Ovary (tissue), 7 donors: ENCODE measurements at regions not wholly inside any gene's neighbourhood (a gene's known extent, or its start where the extent isn't known, plus 50 kb on each side); places are given as distances from the start of the nearest gene placed in this dataset.

Experiments
- DNase-seq, 5 donors: peaks; one replicate each; pipeline ENCODE4 v3.0.0-alpha.2; 2019 to 2020
- H3K27ac ChIP-seq, 2 donors: fragments of 200-600 bp; one replicate each; pipeline versions ENCODE4 v1.5.1 to v1.8.0; 2019 to 2022
- H3K27me3 ChIP-seq: fragments of 200-600 bp; one replicate; pipeline ENCODE4 v1.8.0; 2022
- H3K36me3 ChIP-seq: fragments of 200-600 bp; sonication (generic); one replicate; pipeline ENCODE4 v1.5.1; 2019
- H3K4me1 ChIP-seq: one replicate; pipeline ENCODE4 v1.8.1; 2013; ENCODE audit warnings: mild to moderate bottlenecking, moderate library complexity; ENCODE audit not compliant: insufficient read depth
- H3K4me3 ChIP-seq: fragments of 200-600 bp; sonication (generic); one replicate; pipeline ENCODE4 v1.5.1; 2017
- H3K9me3 ChIP-seq, 2 donors: fragments of 200-600 bp in 1 of 2; sonication (generic) in 1 of 2; one replicate each; pipeline versions ENCODE4 v1.5.1 to v1.8.1; 2013 to 2019; ENCODE audit warnings: mild to moderate bottlenecking in 1 of 2, moderate library complexity in 1 of 2
- CTCF ChIP-seq, 3 donors: fragments of 450-650 bp in 2 of 3; fragments of 200-600 bp in 1 of 3; IDR thresholded peaks; one replicate each; pipeline versions ENCODE4 v1.5.1 to v1.8.0; 2016 to 2022; ENCODE audit warnings: antibody characterized with exemption in 3 of 3, mild to moderate bottlenecking in 1 of 3
- EP300 ChIP-seq: sonication (generic); formaldehyde crosslinking; IDR thresholded peaks from one replicate; pipeline ENCODE4 v1.6.1; 2017; ENCODE audit warnings: antibody characterized with exemption
- POLR2A ChIP-seq: fragments of 450-650 bp; IDR thresholded peaks from one replicate; pipeline ENCODE4 v1.6.1; 2017; ENCODE audit warnings: antibody characterized with exemption, mild to moderate bottlenecking, moderate library complexity
- WGBS, 3 donors: extraction: QIAGEN DNeasy Blood & Tissue Kit in 1 of 3; methylation state at CpG; one replicate each; pipeline versions ENCODE4 v1.1.5 to v1.1.7; 2013 to 2017; 5-methylcytosine and 5-hydroxymethylcytosine counted together
- intact Hi-C, 4 donors: fragments of 100-400 bp; cut with DNase I; formaldehyde crosslinking; loops; one replicate each; pipeline versions ENCODE4 v1.11.0 to v1.15.1; 2022 to 2023
- donor health status: DM: no; HTN: no; CAD: no; lungs with moderate emphysema.
- donor health status: DM: no; HTN: no; CAD: no.
- donor health status: Bipolar disorder and iron deficiency.
- donor health status: DM: no; HTN: no; CAD: no.
- donor health status: DM: yes; HTN: yes; CAD: no.

DNA sequence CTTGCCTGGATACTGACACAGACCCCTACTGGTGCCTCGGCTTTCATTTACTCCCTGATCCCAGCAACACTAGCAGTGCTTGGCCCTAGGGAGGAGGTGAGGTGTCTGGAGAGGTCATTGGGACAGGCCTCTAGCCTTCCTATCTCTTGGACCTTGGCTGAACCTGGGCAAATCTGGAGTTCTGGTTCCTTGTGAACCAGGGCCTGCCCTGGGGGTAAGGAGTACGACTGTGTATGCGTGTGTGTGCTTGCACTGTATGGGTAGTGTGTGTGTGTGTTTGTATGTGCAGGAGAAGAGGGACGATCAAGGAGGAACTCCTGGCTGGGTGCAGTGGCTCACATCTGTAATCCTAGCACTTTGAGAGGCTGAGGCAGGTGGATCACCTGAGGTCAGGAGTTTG, 252.7 kb upstream of the CSF3R start:
- Histone ChIP-seq H3K27ac (no peak overlapping the region), H3K36me3 (no peaks in the 10 kb centered on the region), H3K9me3 (no peaks in the 10 kb centered on the region), H3K4me1 (no peaks in the 10 kb centered on the region), H3K27me3 (no peaks in the 10 kb centered on the region), H3K4me3 (no peak overlapping the region)
- 78 to 92% (median 85%) methylated on average over 4 of the region's 4 CpGs for WGBS, 3 donors
- intact Hi-C loops = no loop called here
- DNase-seq = no peak
- TF ChIP-seq CTCF (IDR thresholded peaks at IDR 0.05) = no peak
- TF ChIP-seq POLR2A = no peak
- TF ChIP-seq EP300 = no peak

GRCh38 chr1:36734356-36734755, 251.6 kb upstream of the CSF3R start:
- H3K4me1 ChIP-seq = no peaks in the 10 kb centered on the region
- no peaks in the 10 kb centered on the region for H3K27me3 ChIP-seq
- H3K36me3 ChIP-seq = no peaks in the 10 kb centered on the region
- intact Hi-C loops = no loop called here
- no peak for DNase-seq
- no peaks in the 10 kb centered on the region for H3K9me3 ChIP-seq
- 38 to 45% (median 39%) methylated on average over 2 of the region's 2 CpGs for WGBS, 3 donors
- H3K4me3 ChIP-seq = no peak overlapping the region
- TF ChIP-seq EP300 (no peak), POLR2A (no peak), CTCF (IDR thresholded peaks at IDR 0.05) (no peak)
- H3K27ac ChIP-seq = no peak overlapping the region

DNA sequence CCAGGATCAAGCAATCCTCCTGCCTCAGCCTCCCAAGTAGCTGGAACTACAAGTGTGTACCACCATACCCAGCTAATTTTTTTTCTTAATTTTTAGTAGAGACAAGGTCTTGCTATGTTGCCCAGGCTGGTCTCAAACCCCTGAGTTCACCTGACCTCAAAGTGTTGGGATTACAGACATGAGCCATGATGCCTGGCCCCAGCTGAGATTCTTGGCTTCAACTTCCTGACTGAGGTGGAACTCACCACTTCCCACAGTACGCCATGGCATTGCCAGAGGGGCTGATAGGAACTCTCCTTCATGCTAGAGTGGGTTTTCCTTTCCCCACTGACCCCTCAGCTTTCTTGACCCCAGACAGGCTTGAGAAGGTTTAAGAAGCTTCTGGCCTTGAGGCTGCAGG, 251.0 kb upstream of the CSF3R start:
- Histone ChIP-seq H3K36me3 (no peaks in the 10 kb centered on the region), H3K4me3 (no peak overlapping the region), H3K27ac (no peak overlapping the region), H3K27me3 (no peaks in the 10 kb centered on the region), H3K9me3 (no peaks in the 10 kb centered on the region), H3K4me1 (no peaks in the 10 kb centered on the region)
- DNase-seq = no peak
- intact Hi-C loops = no loop called here
- 0% methylated on average over 1 of the region's 1 CpG for whole genome bisulfite sequencing, 3 donors
- TF ChIP-seq EP300 (no peak), CTCF (IDR thresholded peaks at IDR 0.05) (no peak), POLR2A (no peak)

- TF ChIP-seq POLR2A (no peak), EP300 (no peak), CTCF (IDR thresholded peaks at IDR 0.05) (no peak)
- intact Hi-C loops = no loop called here
- H3K36me3 ChIP-seq = no peaks in the 10 kb centered on the region
- H3K27me3 ChIP-seq = no peaks in the 10 kb centered on the region
- H3K4me1 ChIP-seq = no peaks in the 10 kb centered on the region
- H3K4me3 ChIP-seq = no peak overlapping the region
- H3K27ac ChIP-seq = no peak overlapping the region
- 83 to 88% (median 84%) methylated on average over 5 of the region's 5 CpGs for WGBS, 3 donors
- no peak for DNase-seq
- no peaks in the 10 kb centered on the region for H3K9me3 ChIP-seq
These were observed 249.3 kb upstream of the CSF3R start for GRCh38 chr1:36732015-36732356.
